ENCODE measurements at regions not wholly inside any gene's neighbourhood (a gene's known extent, or its start where the extent isn't known, plus 50 kb on each side); places are given as distances from the start of the nearest gene placed in this dataset.
A peak's percentile ranks its signal among the peaks of the same experiment; 100 is the strongest.

DNA sequence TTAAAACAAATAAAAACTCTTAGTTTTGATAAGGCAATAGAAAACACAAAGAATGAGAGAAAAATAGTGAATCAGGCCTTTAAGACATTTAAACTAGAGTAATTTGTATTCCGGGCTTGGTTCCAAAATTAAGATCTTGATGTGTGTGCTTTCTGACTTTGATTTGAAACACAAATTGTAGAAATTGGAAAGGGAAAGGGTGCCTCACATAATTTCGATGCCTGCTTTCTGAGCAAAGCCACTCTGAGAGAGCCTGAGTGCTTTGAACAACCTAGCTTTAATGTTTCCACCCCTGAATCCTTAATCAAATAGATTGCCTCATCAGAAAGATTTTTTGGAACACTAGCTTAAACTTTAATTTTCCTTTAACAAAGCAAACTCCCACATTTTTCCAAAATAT is 666.8 kb downstream of the PCDH18 start:
- ATAC-seq (no peak), DNase-seq (no peak)
- in situ Hi-C loops (cut with MboI; ENCODE audit: low sequenced_read_pairs in 4 of 4) = no loop called here

DNA sequence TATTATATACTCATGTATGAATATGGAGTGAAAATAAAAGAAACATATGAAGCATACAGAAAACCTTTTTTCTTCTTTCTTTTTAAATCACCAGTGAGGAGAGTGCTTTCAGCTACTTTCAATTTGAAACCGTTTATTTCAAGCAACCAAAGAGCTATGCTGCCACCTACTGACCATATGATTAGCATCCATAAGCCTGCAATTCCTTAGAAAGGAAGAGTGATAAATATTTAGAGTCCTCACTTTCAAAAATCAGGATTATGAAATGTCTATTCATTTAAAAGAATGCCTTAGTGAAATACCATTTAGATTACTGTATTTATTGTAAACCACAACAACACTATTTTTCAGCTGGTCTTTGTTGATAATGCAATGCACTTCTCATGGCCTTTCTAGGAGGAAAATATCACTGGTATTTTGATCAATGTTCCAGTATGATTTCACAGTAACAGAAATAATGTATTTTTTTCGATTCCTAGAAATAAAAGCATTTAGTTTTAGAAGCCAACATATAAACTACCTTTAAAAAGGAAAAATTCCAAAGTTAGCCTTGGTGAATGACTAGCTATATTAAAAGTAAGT is 667.6 kb downstream of the PCDH18 start:
- Histone ChIP-seq H3K27ac (no peak overlapping the region), H3K4me1 (peaks cover 8 to 14% of the 10 kb centered on the region in 2 donors), H3K4me3 (no peak overlapping the region), H3K9me3 (no peaks in the 10 kb centered on the region), H3K36me3 (no peaks in the 10 kb centered on the region), H3K27me3 (no peaks in the 10 kb centered on the region)
- in situ Hi-C loops (cut with MboI; ENCODE audit: low sequenced_read_pairs in 4 of 4) (no loop called here), intact Hi-C loops (cut with DNase I; ENCODE audit: low total_unique reads) (no loop called here)
- ATAC-seq (peak; percentile 46 to 54), DNase-seq (no peak)
- TF ChIP-seq, protein P1, sequence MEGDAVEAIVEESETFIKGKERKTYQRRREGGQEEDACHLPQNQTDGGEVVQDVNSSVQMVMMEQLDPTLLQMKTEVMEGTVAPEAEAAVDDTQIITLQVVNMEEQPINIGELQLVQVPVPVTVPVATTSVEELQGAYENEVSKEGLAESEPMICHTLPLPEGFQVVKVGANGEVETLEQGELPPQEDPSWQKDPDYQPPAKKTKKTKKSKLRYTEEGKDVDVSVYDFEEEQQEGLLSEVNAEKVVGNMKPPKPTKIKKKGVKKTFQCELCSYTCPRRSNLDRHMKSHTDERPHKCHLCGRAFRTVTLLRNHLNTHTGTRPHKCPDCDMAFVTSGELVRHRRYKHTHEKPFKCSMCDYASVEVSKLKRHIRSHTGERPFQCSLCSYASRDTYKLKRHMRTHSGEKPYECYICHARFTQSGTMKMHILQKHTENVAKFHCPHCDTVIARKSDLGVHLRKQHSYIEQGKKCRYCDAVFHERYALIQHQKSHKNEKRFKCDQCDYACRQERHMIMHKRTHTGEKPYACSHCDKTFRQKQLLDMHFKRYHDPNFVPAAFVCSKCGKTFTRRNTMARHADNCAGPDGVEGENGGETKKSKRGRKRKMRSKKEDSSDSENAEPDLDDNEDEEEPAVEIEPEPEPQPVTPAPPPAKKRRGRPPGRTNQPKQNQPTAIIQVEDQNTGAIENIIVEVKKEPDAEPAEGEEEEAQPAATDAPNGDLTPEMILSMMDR (IDR thresholded peaks at IDR 0.05 in 4 of 5, conservative IDR thresholded peaks at IDR 0.05 in 1 of 5) = peak; percentile 31 to 73 (median 56)
- TF ChIP-seq POLR2A (IDR thresholded peaks at IDR 0.05) = no peak

More for the DNA sequence above, 666.8 kb downstream of the PCDH18 start:
- Histone ChIP-seq H3K4me1 (peaks cover 8 to 14% of the 10 kb centered on the region in 2 donors), H3K4me3 (no peak overlapping the region), H3K27me3 (no peaks in the 10 kb centered on the region), H3K9me3 (no peaks in the 10 kb centered on the region), H3K36me3 (no peaks in the 10 kb centered on the region), H3K27ac (no peak overlapping the region)
- TF ChIP-seq POLR2A (IDR thresholded peaks at IDR 0.05) = no peak
- TF ChIP-seq, protein P1 (IDR thresholded peaks at IDR 0.05 in 4 of 5, conservative IDR thresholded peaks at IDR 0.05 in 1 of 5) = no peak
- intact Hi-C loops (cut with DNase I; ENCODE audit: low total_unique reads) = no loop called here

GRCh38 chr4:136863756-136864155 is 668.5 kb downstream of the PCDH18 start:
- H3K9me3 ChIP-seq = no peaks in the 10 kb centered on the region
- in situ Hi-C loops (cut with MboI; ENCODE audit: low sequenced_read_pairs in 4 of 4) = no loop called here
- intact Hi-C loops (cut with DNase I; ENCODE audit: low total_unique reads) = no loop called here
- ATAC-seq (no peak), DNase-seq (no peak)
- H3K4me1 ChIP-seq = peaks cover 8 to 14% of the 10 kb centered on the region in 2 donors
- no peak for TF ChIP-seq POLR2A (IDR thresholded peaks at IDR 0.05)
- TF ChIP-seq, protein P1 (IDR thresholded peaks at IDR 0.05 in 4 of 5, conservative IDR thresholded peaks at IDR 0.05 in 1 of 5) = no peak
- no peak overlapping the region for H3K27ac ChIP-seq
- no peaks in the 10 kb centered on the region for H3K27me3 ChIP-seq
- H3K36me3 ChIP-seq = no peaks in the 10 kb centered on the region
- H3K4me3 ChIP-seq = no peak overlapping the region

GRCh38 chr4:136862653-136863052 is 669.6 kb downstream of the PCDH18 start:
- Histone ChIP-seq H3K9me3 (no peaks in the 10 kb centered on the region), H3K27me3 (no peaks in the 10 kb centered on the region), H3K27ac (no peak overlapping the region), H3K4me3 (no peak overlapping the region), H3K4me1 (peaks cover 8 to 14% of the 10 kb centered on the region in 2 donors), H3K36me3 (no peaks in the 10 kb centered on the region)
- ATAC-seq = no peak
- intact Hi-C loops (cut with DNase I; ENCODE audit: low total_unique reads) = no loop called here
- no peak for DNase-seq
- TF ChIP-seq, protein P1 (IDR thresholded peaks at IDR 0.05 in 4 of 5, conservative IDR thresholded peaks at IDR 0.05 in 1 of 5) = no peak
- in situ Hi-C loops (cut with MboI; ENCODE audit: low sequenced_read_pairs in 4 of 4) = no loop called here

- intact Hi-C loops (cut with DNase I; ENCODE audit: low total_unique reads) (no loop called here), in situ Hi-C loops (cut with MboI; ENCODE audit: low sequenced_read_pairs in 4 of 4) (no loop called here)
- Histone ChIP-seq H3K4me3 (no peak overlapping the region), H3K36me3 (no peaks in the 10 kb centered on the region), H3K27me3 (no peaks in the 10 kb centered on the region), H3K9me3 (no peaks in the 10 kb centered on the region), H3K27ac (no peak overlapping the region), H3K4me1 (peaks cover 8 to 14% of the 10 kb centered on the region in 2 donors)
- DNase-seq = no peak
- ATAC-seq = no peak
- no peak for TF ChIP-seq POLR2A (IDR thresholded peaks at IDR 0.05)
- TF ChIP-seq, protein P1 (IDR thresholded peaks at IDR 0.05 in 4 of 5, conservative IDR thresholded peaks at IDR 0.05 in 1 of 5) = no peak
Measured at GRCh38 chr4:136861091-136861490, 671.2 kb downstream of the PCDH18 start.
